ENCODE measurements at regions not wholly inside any gene's neighbourhood (a gene's known extent, or its start where the extent isn't known, plus 50 kb on each side); places are given as distances from the start of the nearest gene placed in this dataset.

- H3K27me3 Mint-ChIP-seq (ENCODE audit: low read depth, poor library complexity) = peaks cover 3% of the 10 kb centered on the region
- no peak overlapping the region for H3K27ac Mint-ChIP-seq
- H3K4me1 Mint-ChIP-seq = no peaks in the 10 kb centered on the region
- TF ChIP-seq, protein P1, sequence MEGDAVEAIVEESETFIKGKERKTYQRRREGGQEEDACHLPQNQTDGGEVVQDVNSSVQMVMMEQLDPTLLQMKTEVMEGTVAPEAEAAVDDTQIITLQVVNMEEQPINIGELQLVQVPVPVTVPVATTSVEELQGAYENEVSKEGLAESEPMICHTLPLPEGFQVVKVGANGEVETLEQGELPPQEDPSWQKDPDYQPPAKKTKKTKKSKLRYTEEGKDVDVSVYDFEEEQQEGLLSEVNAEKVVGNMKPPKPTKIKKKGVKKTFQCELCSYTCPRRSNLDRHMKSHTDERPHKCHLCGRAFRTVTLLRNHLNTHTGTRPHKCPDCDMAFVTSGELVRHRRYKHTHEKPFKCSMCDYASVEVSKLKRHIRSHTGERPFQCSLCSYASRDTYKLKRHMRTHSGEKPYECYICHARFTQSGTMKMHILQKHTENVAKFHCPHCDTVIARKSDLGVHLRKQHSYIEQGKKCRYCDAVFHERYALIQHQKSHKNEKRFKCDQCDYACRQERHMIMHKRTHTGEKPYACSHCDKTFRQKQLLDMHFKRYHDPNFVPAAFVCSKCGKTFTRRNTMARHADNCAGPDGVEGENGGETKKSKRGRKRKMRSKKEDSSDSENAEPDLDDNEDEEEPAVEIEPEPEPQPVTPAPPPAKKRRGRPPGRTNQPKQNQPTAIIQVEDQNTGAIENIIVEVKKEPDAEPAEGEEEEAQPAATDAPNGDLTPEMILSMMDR (IDR thresholded peaks at IDR 0.05) = no peak
- no peak for DNase-seq
- no peaks in the 10 kb centered on the region for H3K36me3 Mint-ChIP-seq (ENCODE audit: low read depth)
- H3K9me3 Mint-ChIP-seq = no peaks in the 10 kb centered on the region
- no peak overlapping the region for H3K4me3 Mint-ChIP-seq
Observed at GRCh38 chr3:6734395-6734746, 126.5 kb upstream of the GRM7 start.

- H3K4me1 Mint-ChIP-seq = no peaks in the 10 kb centered on the region
- DNase-seq = no peak
- H3K4me3 Mint-ChIP-seq = no peak overlapping the region
- H3K27ac Mint-ChIP-seq = peak overlapping the region; percentile 1
- TF ChIP-seq, protein P1 (IDR thresholded peaks at IDR 0.05) = no peak
- H3K36me3 Mint-ChIP-seq (ENCODE audit: low read depth) = no peaks in the 10 kb centered on the region
- no peaks in the 10 kb centered on the region for H3K27me3 Mint-ChIP-seq (ENCODE audit: low read depth, poor library complexity)
- no peaks in the 10 kb centered on the region for H3K9me3 Mint-ChIP-seq
Observed at GRCh38 chr3:6736836-6737629, 123.9 kb upstream of the GRM7 start.

DNA sequence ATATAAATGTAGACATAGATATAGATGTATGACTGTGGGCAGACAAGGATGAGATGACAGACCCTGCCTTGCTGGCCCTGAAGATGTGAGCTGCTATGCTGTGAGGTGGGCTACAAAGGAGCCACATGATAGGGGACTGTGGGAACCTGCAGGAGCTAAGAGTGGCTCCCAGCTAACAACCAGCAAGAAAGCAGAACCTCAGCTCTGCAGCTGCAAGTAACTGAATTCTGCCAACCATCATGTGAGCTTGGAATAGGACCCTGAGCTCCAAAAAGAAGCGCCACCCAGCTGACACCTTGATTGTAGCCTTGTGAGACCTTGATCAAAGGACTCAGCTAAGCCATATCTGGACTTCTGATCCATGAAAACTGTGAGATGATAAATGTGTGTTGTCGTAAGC is 123.3 kb upstream of the GRM7 start:
- H3K27ac Mint-ChIP-seq = no peak overlapping the region

DNA sequence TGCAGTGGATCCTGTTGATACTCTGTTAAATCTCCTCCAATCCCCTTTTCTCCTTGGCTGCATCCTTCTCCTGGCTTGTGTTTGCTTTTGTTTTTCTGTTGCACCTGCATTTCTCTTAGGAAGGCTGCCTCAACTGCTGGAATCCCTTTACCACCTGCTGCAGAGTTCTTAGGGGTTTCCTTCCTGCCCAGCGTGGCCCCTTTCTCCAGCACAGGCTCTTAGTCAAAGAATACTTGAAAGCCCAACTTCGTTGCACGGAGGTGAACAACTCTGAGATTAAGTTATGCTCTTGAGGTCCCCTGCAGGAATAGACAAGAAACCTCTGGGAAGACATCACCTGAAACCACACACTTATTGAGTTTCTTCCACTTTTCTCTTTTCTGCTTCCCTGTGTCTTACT is 121.6 kb upstream of the GRM7 start:
- H3K27ac Mint-ChIP-seq = no peak overlapping the region
- no peaks in the 10 kb centered on the region for H3K9me3 Mint-ChIP-seq
- no peaks in the 10 kb centered on the region for H3K4me1 Mint-ChIP-seq
- TF ChIP-seq, protein P1 (IDR thresholded peaks at IDR 0.05) = no peak
- no peak overlapping the region for H3K4me3 Mint-ChIP-seq
- H3K27me3 Mint-ChIP-seq (ENCODE audit: low read depth, poor library complexity) = no peaks in the 10 kb centered on the region
- no peaks in the 10 kb centered on the region for H3K36me3 Mint-ChIP-seq (ENCODE audit: low read depth)
- DNase-seq = no peak

More for the DNA sequence above, 123.3 kb upstream of the GRM7 start:
- Mint-ChIP-seq H3K36me3 (ENCODE audit: low read depth) (no peaks in the 10 kb centered on the region), H3K4me1 (no peaks in the 10 kb centered on the region), H3K9me3 (no peaks in the 10 kb centered on the region), H3K4me3 (no peak overlapping the region), H3K27me3 (ENCODE audit: low read depth, poor library complexity) (no peaks in the 10 kb centered on the region)
- TF ChIP-seq, protein P1 (IDR thresholded peaks at IDR 0.05) = no peak
- no peak for DNase-seq

- Mint-ChIP-seq H3K4me1 (no peaks in the 10 kb centered on the region), H3K9me3 (no peaks in the 10 kb centered on the region), H3K27ac (no peak overlapping the region), H3K4me3 (no peak overlapping the region), H3K36me3 (ENCODE audit: low read depth) (no peaks in the 10 kb centered on the region), H3K27me3 (ENCODE audit: low read depth, poor library complexity) (peaks cover 4% of the 10 kb centered on the region)
- TF ChIP-seq, protein P1 (IDR thresholded peaks at IDR 0.05) = no peak
- DNase-seq = no peak
Observed at GRCh38 chr3:6743067-6743720, 117.7 kb upstream of the GRM7 start.

DNA sequence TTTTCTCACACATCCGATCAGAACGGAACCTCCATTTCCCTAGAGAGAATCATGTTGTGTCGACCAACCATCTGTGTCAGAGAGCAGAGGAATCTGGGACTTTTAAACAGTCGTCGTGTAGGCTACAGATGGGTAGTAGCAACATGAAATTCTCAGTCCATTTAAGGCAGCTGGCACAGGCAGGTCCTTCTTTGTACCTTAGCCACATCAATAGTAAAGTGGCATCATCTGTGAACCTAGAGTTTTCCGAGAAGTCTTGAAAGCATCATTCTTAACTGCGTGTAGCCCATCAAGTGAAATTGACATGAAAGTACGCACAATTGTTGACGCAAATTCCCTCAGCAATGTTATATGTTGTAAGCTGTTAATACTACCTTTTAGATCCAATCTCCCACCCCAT is 114.5 kb upstream of the GRM7 start:
- Mint-ChIP-seq H3K9me3 (no peaks in the 10 kb centered on the region), H3K4me1 (no peaks in the 10 kb centered on the region), H3K4me3 (no peak overlapping the region), H3K36me3 (ENCODE audit: low read depth) (no peaks in the 10 kb centered on the region), H3K27me3 (ENCODE audit: low read depth, poor library complexity) (peaks cover 4% of the 10 kb centered on the region), H3K27ac (no peak overlapping the region)
- TF ChIP-seq, protein P1 (IDR thresholded peaks at IDR 0.05) = no peak
- no peak for DNase-seq

Measured in nephron progenitor cell (in vitro differentiated cells).